ENCODE measurements at regions not wholly inside any gene's neighbourhood (a gene's known extent, or its start where the extent isn't known, plus 50 kb on each side); places are given as distances from the start of the nearest gene placed in this dataset.
A peak's percentile ranks its signal among the peaks of the same experiment; 100 is the strongest.

DNA sequence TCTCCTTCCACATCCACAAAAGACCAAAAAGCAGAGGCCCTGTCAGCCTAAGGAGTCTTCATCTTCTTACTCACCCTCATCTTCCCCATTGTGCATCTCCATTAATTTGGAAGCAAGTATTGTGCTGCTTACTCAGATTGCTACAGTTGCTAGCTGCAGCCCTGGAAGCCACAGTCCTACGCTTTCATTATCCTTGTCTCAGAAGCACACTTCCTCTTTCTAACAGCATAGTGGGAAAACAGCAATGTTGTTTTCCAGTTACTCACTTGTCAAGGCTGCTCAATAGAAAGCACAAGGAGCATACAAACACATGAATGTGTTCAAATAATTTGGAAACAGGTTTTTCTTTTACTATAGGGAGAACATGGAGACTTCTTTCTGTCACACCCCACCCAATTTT lies 76.6 kb upstream of the RBM24 start:
- no TSS peak for BruUV-seq (replicated peaks)
- 6% methylated on average over 1 of the region's 1 CpG for WGBS (ENCODE audit: insufficient coverage, low coverage, missing lambda C conversion rate)
- ChIA-PET CTCF (ENCODE audit: low intra/inter-chr PET ratio) (no interaction called here), POLR2A (no interaction called here)
- Histone ChIP-seq H3K4me2 (ENCODE audit: insufficient read depth, low read length) (no peak overlapping the region), H4K20me1 (replicated peaks; ENCODE audit: control insufficient read depth, insufficient read depth, low read length) (no peaks in the 10 kb centered on the region), H3K36me3 (ENCODE audit: control insufficient read depth, insufficient read depth, low read length) (no peaks in the 10 kb centered on the region), H3K27ac (ENCODE audit: extremely low read depth, low read depth, low read length) (no peak overlapping the region), H3K4me1 (replicated peaks in 1 of 2; ENCODE audit: control insufficient read depth in 2 of 2, insufficient read depth in 2 of 2, low read length in 2 of 2) (no peaks in the 10 kb centered on the region; a peak in 1 of 5 replicates), H3K79me2 (ENCODE audit: control insufficient read depth, insufficient read depth, low read length) (no peaks in the 10 kb centered on the region), H3K9ac (ENCODE audit: insufficient read depth in 1 of 2, low read depth in 2 of 2, low read length in 2 of 2) (no peak overlapping the region), H2AFZ (ENCODE audit: low read depth, low read length) (no peak overlapping the region), H3K27me3 (ENCODE audit: control insufficient read depth in 2 of 2, insufficient read depth in 2 of 2, low read length in 2 of 2) (no peaks in the 10 kb centered on the region), H3K9me1 (ENCODE audit: control insufficient read depth, insufficient read depth, low read length) (no peaks in the 10 kb centered on the region), H3K4me3 (no peak overlapping the region), H3K9me3 (replicated peaks; ENCODE audit: control insufficient read depth, insufficient read depth, low read depth, low read length) (no peaks in the 10 kb centered on the region; the same call in 1 of the 2 replicates)
- TF ChIP-seq PRPF4 (IDR thresholded peaks at IDR 0.05; ENCODE audit: insufficient read depth, low read depth, low read length, poor library complexity, severe bottlenecking), result no peak
- no peak for TF ChIP-seq HNRNPK (IDR thresholded peaks at IDR 0.05; ENCODE audit: low read depth, low read length, poor library complexity, severe bottlenecking)
- peak; percentile 75; the same call in 1 of the 2 replicates for TF ChIP-seq SPI1 (IDR thresholded peaks at IDR 0.05; ENCODE audit: borderline replicate concordance, low read depth, low read length)
- FAIRE-seq, result no peak
- in situ Hi-C loops (cut with MboI), result no loop called here
- no peak for ATAC-seq
- intact Hi-C loops (cut with micrococcal nuclease), result no loop called here
- no peak for DNase-seq (ENCODE audit: extremely low read depth in 1 of 4, low spot score in 3 of 4)

DNA sequence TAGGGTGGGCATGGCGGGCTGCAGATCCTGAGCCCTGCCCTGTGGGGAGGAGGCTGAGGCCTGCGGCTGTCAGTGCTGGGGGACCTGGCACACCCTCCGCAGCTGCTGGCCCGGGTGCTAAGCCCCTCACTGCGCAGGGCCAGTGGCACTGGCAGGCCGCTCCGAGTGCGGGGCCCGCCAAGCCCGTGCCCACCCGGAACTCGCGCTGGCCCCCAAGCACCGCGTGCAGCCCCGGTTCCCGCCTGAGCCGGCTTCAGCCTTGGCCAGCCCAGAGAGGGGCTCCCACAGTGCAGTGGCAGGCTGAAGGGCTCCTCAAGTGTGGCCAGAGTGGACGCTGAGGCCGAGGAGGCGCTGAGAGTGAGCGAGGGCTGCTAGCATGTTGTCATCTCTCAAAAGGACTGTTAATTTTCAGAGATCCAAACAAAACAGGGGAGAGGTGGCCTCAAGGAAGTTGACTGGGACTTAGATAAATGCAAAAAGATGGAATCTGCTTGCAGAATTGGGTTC lies 74.5 kb upstream of the RBM24 start:
- DNase-seq (ENCODE audit: extremely low read depth in 1 of 4, low spot score in 3 of 4) (no peak), ATAC-seq (no peak), FAIRE-seq (no peak)
- Histone ChIP-seq H3K9me3 (replicated peaks; ENCODE audit: control insufficient read depth, insufficient read depth, low read depth, low read length) (no peaks in the 10 kb centered on the region; the same call in 1 of the 2 replicates), H3K9me1 (ENCODE audit: control insufficient read depth, insufficient read depth, low read length) (no peaks in the 10 kb centered on the region), H3K4me3 (no peak overlapping the region), H3K27ac (ENCODE audit: extremely low read depth, low read depth, low read length) (no peak overlapping the region), H4K20me1 (replicated peaks; ENCODE audit: control insufficient read depth, insufficient read depth, low read length) (no peaks in the 10 kb centered on the region), H3K79me2 (ENCODE audit: control insufficient read depth, insufficient read depth, low read length) (no peaks in the 10 kb centered on the region), H3K9ac (ENCODE audit: insufficient read depth in 1 of 2, low read depth in 2 of 2, low read length in 2 of 2) (no peak overlapping the region), H3K36me3 (ENCODE audit: control insufficient read depth, insufficient read depth, low read length) (no peaks in the 10 kb centered on the region), H3K4me1 (replicated peaks in 1 of 2; ENCODE audit: control insufficient read depth in 2 of 2, insufficient read depth in 2 of 2, low read length in 2 of 2) (no peaks in the 10 kb centered on the region), H3K4me2 (ENCODE audit: insufficient read depth, low read length) (no peak overlapping the region), H2AFZ (ENCODE audit: low read depth, low read length) (no peak overlapping the region), H3K27me3 (ENCODE audit: control insufficient read depth in 2 of 2, insufficient read depth in 2 of 2, low read length in 2 of 2) (no peaks in the 10 kb centered on the region)
- in situ Hi-C loops (cut with MboI) (no loop called here), intact Hi-C loops (cut with micrococcal nuclease) (no loop called here)
- ChIA-PET CTCF (ENCODE audit: low intra/inter-chr PET ratio) (no interaction called here), POLR2A (no interaction called here)
- no TSS peak for BruUV-seq (replicated peaks)
- no peak for TF ChIP-seq MCM7 (IDR thresholded peaks at IDR 0.05)
- TF ChIP-seq KAT7 (CRISPR knock-in tag; IDR thresholded peaks at IDR 0.05; ENCODE audit: borderline replicate concordance), result no peak
- 8% methylated on average over 21 of the region's 22 CpGs for WGBS (ENCODE audit: insufficient coverage, low coverage, missing lambda C conversion rate)
